ENCODE measurements at regions not wholly inside any gene's neighbourhood (a gene's known extent, or its start where the extent isn't known, plus 50 kb on each side); places are given as distances from the start of the nearest gene placed in this dataset.

DNA sequence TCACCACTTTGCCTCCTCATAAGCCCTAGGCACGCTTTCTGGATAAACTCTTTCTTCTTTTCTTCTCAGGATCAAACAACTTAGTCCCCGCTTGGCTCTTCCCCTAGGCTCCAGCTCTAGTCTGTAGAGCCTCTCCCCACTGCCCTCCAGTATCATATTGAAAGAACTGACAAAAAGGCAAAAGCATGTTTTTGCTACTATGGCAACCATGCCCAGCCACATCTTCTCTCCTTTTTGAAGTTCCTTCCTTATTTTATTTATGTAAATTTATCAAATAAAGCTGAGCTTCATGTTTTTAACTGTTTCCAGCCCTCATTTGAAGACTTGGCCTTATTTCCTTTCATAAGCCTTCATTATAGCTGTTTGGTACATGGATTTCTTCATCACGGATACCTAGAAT, 86.0 kb upstream of the LIMCH1 start:
- peaks cover 22 to 24% of the 10 kb centered on the region in 2 experiments for H3K27me3 ChIP-seq (ENCODE audit: control insufficient read depth in 2 of 2, insufficient read depth in 2 of 2, low read length in 2 of 2)
- POLR2A ChIA-PET = interaction anchor here (0.6 kb wide), 1 partner anchor 13 kb away, joined by 5 read pairs; no protein-coding TSS in a partner anchor
- DNase-seq (ENCODE audit: low read depth, low spot score) = no peak
- no peak overlapping the region for H3K4me2 ChIP-seq (ENCODE audit: insufficient read depth, low read length)
- no peak overlapping the region for H3K27ac ChIP-seq (ENCODE audit: insufficient read depth, low read depth, low read length)
- no TSS peak for BruUV-seq (replicated peaks)
- H3K36me3 ChIP-seq (ENCODE audit: control insufficient read depth in 2 of 2, extremely low read depth in 1 of 2, insufficient read depth in 2 of 2, low read length in 2 of 2) = no peaks in the 10 kb centered on the region
- no peaks in the 10 kb centered on the region for H3K4me1 ChIP-seq (ENCODE audit: control insufficient read depth, extremely low read depth, insufficient read depth, low read length)
- no peaks in the 10 kb centered on the region for H3K79me2 ChIP-seq (ENCODE audit: control insufficient read depth, insufficient read depth, low read length)
- H3K9ac ChIP-seq (replicated peaks; ENCODE audit: extremely low read depth, insufficient read depth, low read length) = no peak overlapping the region
- dilution Hi-C loops (cut with MboI; ENCODE audit: extremely low pct_ligation_motif_present, low sequenced_read_pairs) (no loop called here), intact Hi-C loops (cut with micrococcal nuclease) (no loop called here)
- no peaks in the 10 kb centered on the region for H4K20me1 ChIP-seq (replicated peaks; ENCODE audit: control insufficient read depth, extremely low read depth, insufficient read depth, low read length)
- H3K4me3 ChIP-seq (replicated peaks in 1 of 3; ENCODE audit: insufficient read depth in 1 of 3, low read depth in 1 of 3, low read length in 3 of 3) = no peak overlapping the region
- CTCF ChIA-PET = interaction anchor here (0.8 kb wide), 1 partner anchor 9 kb away, joined by 3 read pairs; no protein-coding TSS in a partner anchor
- no peak overlapping the region for H2AFZ ChIP-seq (ENCODE audit: low read depth, low read length)
- H3K9me3 ChIP-seq (replicated peaks; ENCODE audit: control insufficient read depth, insufficient read depth, low read length) = no peaks in the 10 kb centered on the region
- TF ChIP-seq POLR2A (IDR thresholded peaks at IDR 0.05; ENCODE audit: low read depth, low read length) = no peak
- TF ChIP-seq FOS (IDR thresholded peaks at IDR 0.05; ENCODE audit: borderline replicate concordance, insufficient read depth, low read length) = no peak
- no peak for TF ChIP-seq MYC (IDR thresholded peaks at IDR 0.05; ENCODE audit: low read depth, low read length)
- TF ChIP-seq GATA2 (IDR thresholded peaks at IDR 0.05; ENCODE audit: insufficient read depth, insufficient read length, low read depth, low read length) = no peak
- TF ChIP-seq, protein P1, sequence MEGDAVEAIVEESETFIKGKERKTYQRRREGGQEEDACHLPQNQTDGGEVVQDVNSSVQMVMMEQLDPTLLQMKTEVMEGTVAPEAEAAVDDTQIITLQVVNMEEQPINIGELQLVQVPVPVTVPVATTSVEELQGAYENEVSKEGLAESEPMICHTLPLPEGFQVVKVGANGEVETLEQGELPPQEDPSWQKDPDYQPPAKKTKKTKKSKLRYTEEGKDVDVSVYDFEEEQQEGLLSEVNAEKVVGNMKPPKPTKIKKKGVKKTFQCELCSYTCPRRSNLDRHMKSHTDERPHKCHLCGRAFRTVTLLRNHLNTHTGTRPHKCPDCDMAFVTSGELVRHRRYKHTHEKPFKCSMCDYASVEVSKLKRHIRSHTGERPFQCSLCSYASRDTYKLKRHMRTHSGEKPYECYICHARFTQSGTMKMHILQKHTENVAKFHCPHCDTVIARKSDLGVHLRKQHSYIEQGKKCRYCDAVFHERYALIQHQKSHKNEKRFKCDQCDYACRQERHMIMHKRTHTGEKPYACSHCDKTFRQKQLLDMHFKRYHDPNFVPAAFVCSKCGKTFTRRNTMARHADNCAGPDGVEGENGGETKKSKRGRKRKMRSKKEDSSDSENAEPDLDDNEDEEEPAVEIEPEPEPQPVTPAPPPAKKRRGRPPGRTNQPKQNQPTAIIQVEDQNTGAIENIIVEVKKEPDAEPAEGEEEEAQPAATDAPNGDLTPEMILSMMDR (IDR thresholded peaks at IDR 0.05; ENCODE audit: extremely low read depth in 1 of 2, insufficient read depth in 1 of 2, low read depth in 1 of 2, low read length in 2 of 2) = no peak
- no peak for FAIRE-seq
- H3K9me1 ChIP-seq (replicated peaks; ENCODE audit: control insufficient read depth, extremely low read depth, insufficient read depth, low read length) = no peaks in the 10 kb centered on the region

DNA sequence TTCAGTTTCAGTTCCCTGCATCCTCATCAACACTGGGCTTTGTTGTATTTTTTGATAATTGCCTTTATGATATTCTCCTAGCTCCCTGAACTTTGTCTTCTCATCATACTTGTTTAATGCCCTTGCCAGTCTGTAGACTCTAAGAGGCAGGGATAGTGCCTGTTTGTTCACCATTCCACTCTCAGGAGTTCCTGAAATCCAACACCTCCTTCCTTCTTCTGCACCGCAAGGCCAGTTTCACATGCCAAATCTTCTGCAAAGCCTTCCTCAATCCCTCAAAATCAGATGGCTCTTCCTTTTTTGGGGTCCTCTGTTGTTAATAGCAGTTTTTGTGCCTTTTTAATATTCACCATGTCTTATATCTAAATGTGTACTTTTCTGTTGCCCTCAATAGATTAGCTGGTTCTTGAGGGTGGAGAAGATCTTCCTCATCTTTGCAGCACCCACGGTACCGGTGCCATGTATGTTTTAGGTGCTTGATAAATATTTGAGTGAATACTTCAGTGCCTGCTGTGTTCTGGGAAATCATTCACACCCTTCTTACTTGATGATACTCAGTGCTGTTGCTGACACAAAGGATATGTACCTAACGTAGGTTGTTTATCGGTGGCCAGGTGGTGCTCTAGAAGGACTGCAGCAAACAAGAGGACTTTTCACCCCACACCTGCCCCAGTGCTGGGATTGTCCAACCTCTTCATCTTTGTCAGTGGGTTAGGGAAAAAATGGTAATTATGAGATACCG, 85.3 kb upstream of the LIMCH1 start:
- Histone ChIP-seq H3K36me3 (ENCODE audit: control insufficient read depth in 2 of 2, extremely low read depth in 1 of 2, insufficient read depth in 2 of 2, low read length in 2 of 2) (no peaks in the 10 kb centered on the region), H3K4me3 (replicated peaks in 1 of 3; ENCODE audit: insufficient read depth in 1 of 3, low read depth in 1 of 3, low read length in 3 of 3) (no peak overlapping the region), H3K79me2 (ENCODE audit: control insufficient read depth, insufficient read depth, low read length) (no peaks in the 10 kb centered on the region), H4K20me1 (replicated peaks; ENCODE audit: control insufficient read depth, extremely low read depth, insufficient read depth, low read length) (no peaks in the 10 kb centered on the region), H2AFZ (ENCODE audit: low read depth, low read length) (no peak overlapping the region), H3K9me1 (replicated peaks; ENCODE audit: control insufficient read depth, extremely low read depth, insufficient read depth, low read length) (no peaks in the 10 kb centered on the region), H3K9ac (replicated peaks; ENCODE audit: extremely low read depth, insufficient read depth, low read length) (no peak overlapping the region), H3K27ac (ENCODE audit: insufficient read depth, low read depth, low read length) (no peak overlapping the region), H3K27me3 (ENCODE audit: control insufficient read depth in 2 of 2, insufficient read depth in 2 of 2, low read length in 2 of 2) (peaks cover 22 to 24% of the 10 kb centered on the region in 2 experiments), H3K4me1 (ENCODE audit: control insufficient read depth, extremely low read depth, insufficient read depth, low read length) (no peaks in the 10 kb centered on the region), H3K4me2 (ENCODE audit: insufficient read depth, low read length) (no peak overlapping the region), H3K9me3 (replicated peaks; ENCODE audit: control insufficient read depth, insufficient read depth, low read length) (no peaks in the 10 kb centered on the region)
- CTCF ChIA-PET = interaction anchor here (0.8 kb wide), 1 partner anchor 10 kb away, joined by 3 read pairs; no protein-coding TSS in a partner anchor
- no peak for DNase-seq (ENCODE audit: low read depth, low spot score)
- TF ChIP-seq POLR2AphosphoS5 (IDR thresholded peaks at IDR 0.05; ENCODE audit: insufficient read depth, low read depth, low read length) (no peak), GATA2 (IDR thresholded peaks at IDR 0.05; ENCODE audit: insufficient read depth, insufficient read length, low read depth, low read length) (no peak)
- TF ChIP-seq, protein P1 (IDR thresholded peaks at IDR 0.05; ENCODE audit: extremely low read depth in 1 of 2, insufficient read depth in 1 of 2, low read depth in 1 of 2, low read length in 2 of 2) = no peak
- TF ChIP-seq, protein P2, sequence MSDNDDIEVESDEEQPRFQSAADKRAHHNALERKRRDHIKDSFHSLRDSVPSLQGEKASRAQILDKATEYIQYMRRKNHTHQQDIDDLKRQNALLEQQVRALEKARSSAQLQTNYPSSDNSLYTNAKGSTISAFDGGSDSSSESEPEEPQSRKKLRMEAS (IDR thresholded peaks at IDR 0.05; ENCODE audit: insufficient read depth, insufficient read length) = no peak
- FAIRE-seq = no peak
- dilution Hi-C loops (cut with MboI; ENCODE audit: extremely low pct_ligation_motif_present, low sequenced_read_pairs) = no loop called here
- POLR2A ChIA-PET = no interaction called here
- BruUV-seq (replicated peaks) = no TSS peak
- intact Hi-C loops (cut with micrococcal nuclease) = no loop called here

Data from endothelial cell of umbilical vein (primary cell).